ENCODE measurements at regions not wholly inside any gene's neighbourhood (a gene's known extent, or its start where the extent isn't known, plus 50 kb on each side); places are given as distances from the start of the nearest gene placed in this dataset.
A peak's percentile ranks its signal among the peaks of the same experiment; 100 is the strongest.

- no peak for DNase-seq (ENCODE audit: low read depth, low spot score)
Observed at GRCh38 chr4:151991001-151991883, 230.4 kb upstream of the GATB start.

GRCh38 chr4:151990201-151990600 lies 229.4 kb upstream of the GATB start:
- no peak for DNase-seq (ENCODE audit: low read depth, low spot score)

GRCh38 chr4:151988591-151988990 lies 227.8 kb upstream of the GATB start:
- DNase-seq (ENCODE audit: low read depth, low spot score): no peak

- no peak for DNase-seq (ENCODE audit: low read depth, low spot score)
Observed at GRCh38 chr4:151987606-151988005, 226.8 kb upstream of the GATB start.

- no peak for DNase-seq (ENCODE audit: low read depth, low spot score)
Observed at GRCh38 chr4:151983854-151984253, 223.0 kb upstream of the GATB start.

- no peak for DNase-seq (ENCODE audit: low read depth, low spot score)
Observed at GRCh38 chr4:151979819-151980218, 219.0 kb upstream of the GATB start.

GRCh38 chr4:151968643-151969042 lies 207.8 kb upstream of the GATB start:
- no peak for DNase-seq (ENCODE audit: low read depth, low spot score)

- DNase-seq (ENCODE audit: low read depth, low spot score): no peak
Observed at GRCh38 chr4:151967074-151967473, 206.3 kb upstream of the GATB start.

- DNase-seq (ENCODE audit: low read depth, low spot score): no peak
Observed at GRCh38 chr4:151962138-151962823, 201.5 kb upstream of the GATB start.

- no peak for DNase-seq (ENCODE audit: low read depth, low spot score)
Observed at GRCh38 chr4:151961456-151961855, 200.6 kb upstream of the GATB start.

- no peak for DNase-seq (ENCODE audit: low read depth, low spot score)
Observed at GRCh38 chr4:151960449-151961230, 199.8 kb upstream of the GATB start.

- DNase-seq (ENCODE audit: low read depth, low spot score): peak; percentile 61
Observed at GRCh38 chr4:151957153-151957552, 196.3 kb upstream of the GATB start.

GRCh38 chr4:151955721-151956380 lies 195.0 kb upstream of the GATB start:
- no peak for DNase-seq (ENCODE audit: low read depth, low spot score)

GRCh38 chr4:151953795-151954372 lies 193.1 kb upstream of the GATB start:
- DNase-seq (ENCODE audit: low read depth, low spot score): no peak

- DNase-seq (ENCODE audit: low read depth, low spot score): no peak
Observed at GRCh38 chr4:151953312-151953711, 192.5 kb upstream of the GATB start.

- DNase-seq (ENCODE audit: low read depth, low spot score): no peak
Observed at GRCh38 chr4:151952711-151953254, 192.0 kb upstream of the GATB start.

- DNase-seq (ENCODE audit: low read depth, low spot score): no peak
Observed at GRCh38 chr4:151952137-151952536, 191.3 kb upstream of the GATB start.

- no peak for DNase-seq (ENCODE audit: low read depth, low spot score)
Observed at GRCh38 chr4:151951671-151952050, 190.9 kb upstream of the GATB start.

GRCh38 chr4:151950993-151951670 lies 190.3 kb upstream of the GATB start:
- no peak for DNase-seq (ENCODE audit: low read depth, low spot score)

GRCh38 chr4:151948351-151949016 lies 187.7 kb upstream of the GATB start:
- DNase-seq (ENCODE audit: low read depth, low spot score): no peak

Data from iPS DF 19.7 (cell line).